Ishikawa (cell line): ENCODE measurements at regions not wholly inside any gene's neighbourhood (a gene's known extent, or its start where the extent isn't known, plus 50 kb on each side); places are given as distances from the start of the nearest gene placed in this dataset.

Experiments
- EGR1 ChIP-seq: IDR thresholded peaks from 2 replicates; pipeline ENCODE4 v1.6.1; 2012
- TF ChIP-seq, protein P1 (sequence below): IDR thresholded peaks from 2 replicates; pipeline ENCODE4 v1.6.1; 2012

DNA sequence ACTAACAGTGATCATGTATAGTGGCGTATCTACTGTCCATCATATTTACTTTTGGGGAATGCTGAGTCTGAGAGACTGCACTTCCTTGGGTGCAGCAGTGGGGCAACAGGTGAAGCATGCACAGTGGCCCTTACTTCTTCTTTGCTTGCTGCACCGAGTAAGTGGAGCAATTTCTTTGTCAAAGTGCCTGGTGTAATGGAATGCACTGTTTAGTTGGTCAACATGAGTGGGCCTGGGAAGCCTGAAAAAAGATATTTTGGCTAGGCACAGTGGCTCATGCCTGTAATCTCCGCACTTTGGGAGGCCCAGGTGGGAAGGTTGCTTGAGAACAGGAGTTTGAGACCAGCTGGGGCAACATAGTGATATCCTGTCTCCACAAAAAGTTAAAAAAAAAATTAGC is 94.9 kb downstream of the OLFM4 start:
- TF ChIP-seq EGR1, result no peak
- TF ChIP-seq, protein P1, sequence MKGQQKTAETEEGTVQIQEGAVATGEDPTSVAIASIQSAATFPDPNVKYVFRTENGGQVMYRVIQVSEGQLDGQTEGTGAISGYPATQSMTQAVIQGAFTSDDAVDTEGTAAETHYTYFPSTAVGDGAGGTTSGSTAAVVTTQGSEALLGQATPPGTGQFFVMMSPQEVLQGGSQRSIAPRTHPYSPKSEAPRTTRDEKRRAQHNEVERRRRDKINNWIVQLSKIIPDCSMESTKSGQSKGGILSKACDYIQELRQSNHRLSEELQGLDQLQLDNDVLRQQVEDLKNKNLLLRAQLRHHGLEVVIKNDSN, result no peak
